ENCODE measurements at regions not wholly inside any gene's neighbourhood (a gene's known extent, or its start where the extent isn't known, plus 50 kb on each side); places are given as distances from the start of the nearest gene placed in this dataset.

DNA sequence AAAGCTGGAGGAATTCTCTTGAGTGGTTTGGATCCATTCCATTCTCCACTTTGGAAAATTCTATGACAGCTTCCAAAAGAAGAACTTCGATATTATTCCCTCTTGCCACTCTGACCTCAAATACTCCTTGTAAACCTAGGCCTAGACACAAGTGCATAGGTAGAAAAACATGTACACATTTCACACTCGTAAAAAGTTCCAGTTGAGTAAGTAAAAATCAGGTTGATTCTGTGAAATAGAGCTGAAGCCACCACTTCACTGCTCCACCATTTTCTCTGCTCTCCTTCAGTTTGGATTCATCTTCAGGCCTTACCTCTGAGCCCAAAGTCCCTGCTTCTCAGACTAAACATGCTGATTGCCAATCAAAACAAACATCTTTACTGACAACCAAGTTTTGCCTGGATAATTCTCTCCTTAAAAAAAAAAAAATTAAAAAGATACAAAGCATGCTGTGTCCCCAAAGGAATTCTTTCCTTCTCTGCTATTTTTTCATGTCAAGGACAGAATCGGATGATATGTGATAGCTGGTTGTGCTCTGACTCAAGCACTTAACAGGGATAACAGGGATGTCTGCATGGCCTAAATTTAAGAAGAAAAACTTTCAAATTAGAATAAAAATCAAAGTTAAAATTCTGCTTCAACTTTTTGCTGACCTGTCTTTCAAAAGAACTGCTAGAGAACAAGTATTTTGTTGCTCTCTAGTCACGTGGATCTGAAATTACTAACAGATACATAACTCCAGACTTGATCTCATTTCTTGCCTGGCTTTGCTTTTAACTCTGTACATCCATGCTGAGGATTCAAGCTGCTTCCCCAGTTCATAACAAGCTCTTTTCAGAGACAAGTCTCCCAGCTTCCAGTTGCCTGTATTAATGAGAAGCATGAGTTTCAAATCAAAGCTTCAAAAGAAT is 420.9 kb upstream of the INTU start:
- Mint-ChIP-seq H3K27me3 (no peaks in the 10 kb centered on the region), H3K27ac (no peak overlapping the region), H3K4me3 (no peak overlapping the region), H3K4me1 (no peaks in the 10 kb centered on the region), H3K9me3 (ENCODE audit: insufficient read depth) (peaks cover 4% of the 10 kb centered on the region)
- CTCF ChIA-PET = no interaction called here
- Histone ChIP-seq H3K36me3 (replicated peaks in 1 of 2; ENCODE audit: control extremely low read depth in 1 of 2, control insufficient read depth in 1 of 2, extremely low read depth in 1 of 2, insufficient read depth in 2 of 2, low read length in 1 of 2) (no peaks in the 10 kb centered on the region), H4K20me1 (ENCODE audit: control insufficient read depth, insufficient read depth, low read length, poor library complexity, severe bottlenecking) (no peaks in the 10 kb centered on the region), H3K4me1 (ENCODE audit: control insufficient read depth in 2 of 2, insufficient read depth in 2 of 2, low read length in 2 of 2) (no peaks in the 10 kb centered on the region), H3K27me3 (replicated peaks in 1 of 4; ENCODE audit: control extremely low read depth in 1 of 4, control insufficient read depth in 3 of 4, insufficient read depth in 4 of 4, low read length in 3 of 4) (no peaks in the 10 kb centered on the region), H3K9me3 (ENCODE audit: control extremely low read depth in 1 of 3, control insufficient read depth in 2 of 3, insufficient read depth in 1 of 3, low read length in 2 of 3) (peaks cover 0 to 1% (median 0%) of the 10 kb centered on the region in 3 donors), H3K27ac (ENCODE audit: low read length in 2 of 2) (no peak overlapping the region), H3K4me3 (ENCODE audit: control extremely low read depth in 1 of 5, extremely low read depth in 1 of 5, insufficient read depth in 1 of 5, low read depth in 2 of 5, low read length in 4 of 5) (no peak overlapping the region), H3K79me2 (ENCODE audit: control insufficient read depth, insufficient read depth, low read length) (no peaks in the 10 kb centered on the region), H3K9ac (ENCODE audit: low read length) (no peak overlapping the region), H3K4me2 (replicated peaks; ENCODE audit: low read depth, low read length, poor library complexity, severe bottlenecking) (no peak overlapping the region), H2AFZ (ENCODE audit: insufficient read depth, low read depth, low read length, poor library complexity, severe bottlenecking) (no peak overlapping the region)
- TF ChIP-seq EZH2 (IDR thresholded peaks at IDR 0.05; ENCODE audit: borderline replicate concordance, insufficient read depth, low read depth, low read length, poor library complexity, severe bottlenecking) = no peak
- TF ChIP-seq, protein P1, sequence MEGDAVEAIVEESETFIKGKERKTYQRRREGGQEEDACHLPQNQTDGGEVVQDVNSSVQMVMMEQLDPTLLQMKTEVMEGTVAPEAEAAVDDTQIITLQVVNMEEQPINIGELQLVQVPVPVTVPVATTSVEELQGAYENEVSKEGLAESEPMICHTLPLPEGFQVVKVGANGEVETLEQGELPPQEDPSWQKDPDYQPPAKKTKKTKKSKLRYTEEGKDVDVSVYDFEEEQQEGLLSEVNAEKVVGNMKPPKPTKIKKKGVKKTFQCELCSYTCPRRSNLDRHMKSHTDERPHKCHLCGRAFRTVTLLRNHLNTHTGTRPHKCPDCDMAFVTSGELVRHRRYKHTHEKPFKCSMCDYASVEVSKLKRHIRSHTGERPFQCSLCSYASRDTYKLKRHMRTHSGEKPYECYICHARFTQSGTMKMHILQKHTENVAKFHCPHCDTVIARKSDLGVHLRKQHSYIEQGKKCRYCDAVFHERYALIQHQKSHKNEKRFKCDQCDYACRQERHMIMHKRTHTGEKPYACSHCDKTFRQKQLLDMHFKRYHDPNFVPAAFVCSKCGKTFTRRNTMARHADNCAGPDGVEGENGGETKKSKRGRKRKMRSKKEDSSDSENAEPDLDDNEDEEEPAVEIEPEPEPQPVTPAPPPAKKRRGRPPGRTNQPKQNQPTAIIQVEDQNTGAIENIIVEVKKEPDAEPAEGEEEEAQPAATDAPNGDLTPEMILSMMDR (IDR thresholded peaks at IDR 0.05) = no peak
- DNase-seq (no peak), ATAC-seq (ENCODE audit: low read depth) (no peak)
- intact Hi-C loops (cut with micrococcal nuclease) = no loop called here
- POLR2A ChIA-PET = no interaction called here
- WGBS (ENCODE audit: insufficient coverage) = 83% methylated on average over 1 of the region's 4 CpGs

GRCh38 chr4:127212701-127213100 is 420.1 kb upstream of the INTU start:
- no peaks in the 10 kb centered on the region for H3K4me1 Mint-ChIP-seq
- H3K36me3 ChIP-seq (replicated peaks in 1 of 2; ENCODE audit: control extremely low read depth in 1 of 2, control insufficient read depth in 1 of 2, extremely low read depth in 1 of 2, insufficient read depth in 2 of 2, low read length in 1 of 2) = no peaks in the 10 kb centered on the region
- ChIA-PET POLR2A (no interaction called here), CTCF (no interaction called here)
- peaks cover 4% of the 10 kb centered on the region for H3K9me3 Mint-ChIP-seq (ENCODE audit: insufficient read depth)
- H3K79me2 ChIP-seq (ENCODE audit: control insufficient read depth, insufficient read depth, low read length) = no peaks in the 10 kb centered on the region
- no peak overlapping the region for H3K27ac Mint-ChIP-seq
- no peak overlapping the region for H2AFZ ChIP-seq (ENCODE audit: insufficient read depth, low read depth, low read length, poor library complexity, severe bottlenecking)
- TF ChIP-seq, protein P1 (IDR thresholded peaks at IDR 0.05) = no peak
- TF ChIP-seq EZH2 (IDR thresholded peaks at IDR 0.05; ENCODE audit: borderline replicate concordance, insufficient read depth, low read depth, low read length, poor library complexity, severe bottlenecking) = no peak
- no peak overlapping the region for H3K4me3 Mint-ChIP-seq
- no peaks in the 10 kb centered on the region for H3K27me3 ChIP-seq (replicated peaks in 1 of 4; ENCODE audit: control extremely low read depth in 1 of 4, control insufficient read depth in 3 of 4, insufficient read depth in 4 of 4, low read length in 3 of 4)
- no peaks in the 10 kb centered on the region for H3K4me1 ChIP-seq (ENCODE audit: control insufficient read depth in 2 of 2, insufficient read depth in 2 of 2, low read length in 2 of 2)
- intact Hi-C loops (cut with micrococcal nuclease) = no loop called here
- no peak for DNase-seq
- ATAC-seq (ENCODE audit: low read depth) = no peak
- H3K27me3 Mint-ChIP-seq = no peaks in the 10 kb centered on the region
- peaks cover 0 to 1% (median 0%) of the 10 kb centered on the region in 3 donors for H3K9me3 ChIP-seq (ENCODE audit: control extremely low read depth in 1 of 3, control insufficient read depth in 2 of 3, insufficient read depth in 1 of 3, low read length in 2 of 3)
- no peaks in the 10 kb centered on the region for H4K20me1 ChIP-seq (ENCODE audit: control insufficient read depth, insufficient read depth, low read length, poor library complexity, severe bottlenecking)
- H3K9ac ChIP-seq (ENCODE audit: low read length) = no peak overlapping the region
- no peak overlapping the region for H3K4me2 ChIP-seq (replicated peaks; ENCODE audit: low read depth, low read length, poor library complexity, severe bottlenecking)
- WGBS (ENCODE audit: insufficient coverage) = no CpG with 5 or more reads among the region's 4 CpGs
- H3K4me3 ChIP-seq (ENCODE audit: control extremely low read depth in 1 of 5, extremely low read depth in 1 of 5, insufficient read depth in 1 of 5, low read depth in 2 of 5, low read length in 4 of 5) = no peak overlapping the region
- H3K27ac ChIP-seq (ENCODE audit: low read length in 2 of 2) = no peak overlapping the region

All from B cell (primary cell).